ENCODE measurements at regions not wholly inside any gene's neighbourhood (a gene's known extent, or its start where the extent isn't known, plus 50 kb on each side); places are given as distances from the start of the nearest gene placed in this dataset.

DNA sequence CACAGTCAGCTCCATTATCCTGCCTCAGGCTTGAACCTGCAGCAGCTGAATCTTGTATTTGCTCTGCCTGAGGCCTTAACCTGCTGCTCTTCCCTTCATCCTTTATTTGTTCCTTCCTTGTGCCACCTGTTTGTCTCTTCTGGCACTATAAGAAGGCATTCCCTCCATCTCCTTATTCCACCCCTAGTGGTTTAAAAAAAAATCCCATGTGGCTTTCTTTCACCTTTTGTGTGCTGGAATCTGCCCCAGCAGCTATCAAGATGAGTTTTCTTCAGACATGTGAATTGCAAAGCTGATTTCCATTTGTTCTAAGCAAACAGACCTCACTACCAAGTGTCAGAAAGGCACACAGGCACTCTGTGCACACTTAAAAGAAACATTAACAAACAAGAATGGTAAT, 294.6 kb downstream of the TTLL7 start:
- TF ChIP-seq, protein P1, sequence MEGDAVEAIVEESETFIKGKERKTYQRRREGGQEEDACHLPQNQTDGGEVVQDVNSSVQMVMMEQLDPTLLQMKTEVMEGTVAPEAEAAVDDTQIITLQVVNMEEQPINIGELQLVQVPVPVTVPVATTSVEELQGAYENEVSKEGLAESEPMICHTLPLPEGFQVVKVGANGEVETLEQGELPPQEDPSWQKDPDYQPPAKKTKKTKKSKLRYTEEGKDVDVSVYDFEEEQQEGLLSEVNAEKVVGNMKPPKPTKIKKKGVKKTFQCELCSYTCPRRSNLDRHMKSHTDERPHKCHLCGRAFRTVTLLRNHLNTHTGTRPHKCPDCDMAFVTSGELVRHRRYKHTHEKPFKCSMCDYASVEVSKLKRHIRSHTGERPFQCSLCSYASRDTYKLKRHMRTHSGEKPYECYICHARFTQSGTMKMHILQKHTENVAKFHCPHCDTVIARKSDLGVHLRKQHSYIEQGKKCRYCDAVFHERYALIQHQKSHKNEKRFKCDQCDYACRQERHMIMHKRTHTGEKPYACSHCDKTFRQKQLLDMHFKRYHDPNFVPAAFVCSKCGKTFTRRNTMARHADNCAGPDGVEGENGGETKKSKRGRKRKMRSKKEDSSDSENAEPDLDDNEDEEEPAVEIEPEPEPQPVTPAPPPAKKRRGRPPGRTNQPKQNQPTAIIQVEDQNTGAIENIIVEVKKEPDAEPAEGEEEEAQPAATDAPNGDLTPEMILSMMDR (IDR thresholded peaks at IDR 0.05), result no peak
- TF ChIP-seq POLR2AphosphoS5 (IDR thresholded peaks at IDR 0.05), result no peak

Data from suprapubic skin (tissue), 3 donors.